22Rv1 (cell line): ENCODE measurements at regions not wholly inside any gene's neighbourhood (a gene's known extent, or its start where the extent isn't known, plus 50 kb on each side); places are given as distances from the start of the nearest gene placed in this dataset.

Experiments used
- H3K27ac ChIP-seq: fragments of 450-650 bp; 2 replicates; pipeline ENCODE4 v1.5.1; 2017
- ZFX ChIP-seq: fragments of 450-650 bp; IDR thresholded peaks from 2 replicates; pipeline ENCODE4 v1.6.1; 2017; ENCODE audit warnings: antibody characterized with exemption, borderline replicate concordance
- TF ChIP-seq, protein P1 (sequence below): fragments of 450-650 bp; IDR thresholded peaks from 2 replicates; pipeline ENCODE4 v1.5.1; 2017; ENCODE audit warnings: mild to moderate bottlenecking

DNA sequence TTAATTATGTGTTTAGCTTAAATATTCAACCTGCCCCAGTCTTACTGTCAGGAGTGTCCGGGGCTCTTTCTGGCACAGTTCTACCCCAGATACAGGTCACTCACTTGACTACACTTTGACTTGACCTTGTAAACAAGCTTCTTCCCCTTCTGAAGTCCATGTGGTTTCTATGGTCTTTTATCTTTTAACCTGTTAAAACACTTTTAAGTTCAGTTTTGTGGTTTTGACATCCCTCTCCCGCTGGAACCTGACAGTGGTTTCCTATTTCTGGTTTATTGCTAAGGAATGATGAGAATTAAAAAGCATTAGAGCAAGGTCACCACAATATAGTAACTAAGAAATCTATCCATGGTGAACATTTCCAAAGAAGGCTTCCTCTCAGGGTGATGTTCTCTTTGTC is 300.1 kb downstream of the TMEM167A start:
- no peak for TF ChIP-seq ZFX
- TF ChIP-seq, protein P1, sequence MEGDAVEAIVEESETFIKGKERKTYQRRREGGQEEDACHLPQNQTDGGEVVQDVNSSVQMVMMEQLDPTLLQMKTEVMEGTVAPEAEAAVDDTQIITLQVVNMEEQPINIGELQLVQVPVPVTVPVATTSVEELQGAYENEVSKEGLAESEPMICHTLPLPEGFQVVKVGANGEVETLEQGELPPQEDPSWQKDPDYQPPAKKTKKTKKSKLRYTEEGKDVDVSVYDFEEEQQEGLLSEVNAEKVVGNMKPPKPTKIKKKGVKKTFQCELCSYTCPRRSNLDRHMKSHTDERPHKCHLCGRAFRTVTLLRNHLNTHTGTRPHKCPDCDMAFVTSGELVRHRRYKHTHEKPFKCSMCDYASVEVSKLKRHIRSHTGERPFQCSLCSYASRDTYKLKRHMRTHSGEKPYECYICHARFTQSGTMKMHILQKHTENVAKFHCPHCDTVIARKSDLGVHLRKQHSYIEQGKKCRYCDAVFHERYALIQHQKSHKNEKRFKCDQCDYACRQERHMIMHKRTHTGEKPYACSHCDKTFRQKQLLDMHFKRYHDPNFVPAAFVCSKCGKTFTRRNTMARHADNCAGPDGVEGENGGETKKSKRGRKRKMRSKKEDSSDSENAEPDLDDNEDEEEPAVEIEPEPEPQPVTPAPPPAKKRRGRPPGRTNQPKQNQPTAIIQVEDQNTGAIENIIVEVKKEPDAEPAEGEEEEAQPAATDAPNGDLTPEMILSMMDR, result no peak
- H3K27ac ChIP-seq, result no peak overlapping the region

DNA sequence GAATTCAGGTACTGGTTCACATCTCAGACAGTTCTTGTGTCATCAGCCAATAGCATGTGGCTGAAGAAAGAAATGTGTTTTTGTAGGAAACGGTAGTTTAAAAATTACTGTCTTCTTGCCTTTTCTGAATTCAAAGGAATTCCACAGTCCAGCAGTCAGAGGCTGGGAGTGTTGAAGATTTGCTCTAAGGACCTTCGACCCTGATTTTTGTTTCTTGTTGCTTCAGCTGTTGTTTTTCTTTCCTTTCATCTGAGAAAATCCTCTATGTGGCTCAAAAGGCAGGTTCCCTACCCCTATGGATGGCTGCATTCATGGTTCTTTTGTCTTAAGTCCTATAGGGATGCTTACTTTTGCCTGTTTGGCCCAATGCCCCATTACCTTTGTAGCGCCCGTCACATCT is 304.9 kb downstream of the TMEM167A start:
- no peak overlapping the region for H3K27ac ChIP-seq
- TF ChIP-seq ZFX, result no peak
- TF ChIP-seq, protein P1, result no peak

GRCh38 chr5:82766206-82766605 is 311.0 kb downstream of the TMEM167A start:
- TF ChIP-seq, protein P1, result no peak
- TF ChIP-seq ZFX, result no peak
- no peak overlapping the region for H3K27ac ChIP-seq

- no peak overlapping the region for H3K27ac ChIP-seq
- no peak for TF ChIP-seq ZFX
- TF ChIP-seq, protein P1, result no peak
Measured at GRCh38 chr5:82765765-82766164, 311.4 kb downstream of the TMEM167A start.

DNA sequence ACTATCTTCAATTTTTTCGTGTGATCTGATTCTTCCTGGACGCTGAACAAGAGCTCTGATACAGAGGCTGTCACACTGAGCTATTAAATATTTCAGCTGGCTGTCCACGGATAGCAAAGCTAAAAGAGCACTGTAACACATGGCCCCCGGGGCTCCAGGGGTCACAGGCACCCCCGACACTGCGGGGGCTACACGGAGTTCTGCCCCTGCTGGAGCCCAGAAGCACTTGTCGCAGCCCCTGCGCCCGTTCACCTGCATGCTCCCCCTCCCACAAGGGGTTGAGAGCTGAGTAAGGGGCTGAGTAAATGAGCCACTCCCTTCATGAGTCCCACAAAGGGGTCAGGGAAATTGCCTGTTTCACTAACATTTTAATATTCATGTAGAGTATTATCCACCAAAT is 316.3 kb downstream of the TMEM167A start:
- TF ChIP-seq, protein P1, result no peak
- no peak for TF ChIP-seq ZFX
- no peak overlapping the region for H3K27ac ChIP-seq

DNA sequence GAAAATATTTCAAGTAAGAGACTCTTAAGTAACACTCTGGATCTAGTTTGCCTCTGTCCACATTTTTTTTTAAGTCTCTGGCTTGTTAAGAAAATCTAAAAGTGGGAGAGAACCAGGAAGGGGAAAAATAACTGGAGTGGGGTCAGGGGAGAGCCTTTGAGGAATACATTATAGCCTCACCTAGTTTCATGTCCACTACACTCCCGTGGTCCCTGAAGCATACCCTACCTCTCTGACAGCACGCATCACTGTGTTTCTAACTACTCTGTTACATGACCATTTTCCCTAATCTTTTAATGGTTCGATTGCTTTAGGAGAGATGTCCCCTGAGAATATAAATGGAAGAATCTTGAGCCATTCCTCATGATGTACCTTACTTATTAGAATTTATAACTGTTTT is 318.3 kb downstream of the TMEM167A start:
- H3K27ac ChIP-seq, result no peak overlapping the region
- no peak for TF ChIP-seq ZFX
- TF ChIP-seq, protein P1, result no peak

DNA sequence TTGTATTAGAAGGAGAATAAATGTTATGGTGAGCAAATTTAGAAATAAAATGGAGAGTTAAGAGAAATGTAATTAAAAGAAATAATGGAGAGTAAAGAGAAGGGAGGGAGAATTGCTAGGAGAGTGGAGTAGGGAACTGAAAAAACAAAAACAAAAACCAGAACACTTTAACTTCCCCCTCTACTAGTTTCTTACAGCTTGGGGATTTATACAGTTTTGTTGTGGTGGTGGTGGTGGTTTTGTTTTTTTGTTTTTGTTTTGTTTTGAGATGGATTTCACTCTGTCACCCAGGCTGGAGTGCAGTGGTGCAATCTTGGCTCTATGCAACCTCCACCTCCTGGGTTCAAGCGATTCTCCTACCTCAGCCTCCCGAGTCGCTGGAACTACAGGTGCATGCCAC is 322.4 kb downstream of the TMEM167A start:
- H3K27ac ChIP-seq, result no peak overlapping the region
- no peak for TF ChIP-seq ZFX
- TF ChIP-seq, protein P1, result no peak
